GM21528 (cell line): ENCODE measurements at regions not wholly inside any gene's neighbourhood (a gene's known extent, or its start where the extent isn't known, plus 50 kb on each side); places are given as distances from the start of the nearest gene placed in this dataset.

Experiments used
- ATAC-seq: cut with Tn5 transposase; IDR thresholded peaks from one replicate; pipeline ENCODE4 v1.9.1; 2021; ENCODE audit warnings: mild to moderate bottlenecking, moderate library complexity; ENCODE audit not compliant: unreplicated experiment, low FRiP score

DNA sequence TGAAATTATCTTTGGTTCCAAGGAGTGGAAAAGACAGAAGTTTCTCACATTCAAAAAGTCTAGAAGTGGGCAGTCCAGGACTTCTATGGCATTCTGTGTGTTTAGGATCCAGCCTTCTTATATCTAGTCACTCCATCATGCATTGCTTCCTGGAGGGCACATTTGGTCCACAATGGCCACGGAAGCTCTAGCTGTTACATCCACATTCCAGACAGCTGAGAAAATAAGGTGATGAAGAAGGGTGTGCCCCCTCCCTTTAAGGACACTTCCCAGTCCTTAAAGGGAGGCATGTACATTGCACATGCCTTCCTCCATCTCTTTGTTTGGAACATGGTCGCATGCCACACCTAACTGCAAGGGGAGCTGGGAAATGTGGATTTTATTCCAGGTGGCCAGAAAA lies 59.9 kb upstream of the BZW1 start:
- no peak for ATAC-seq

- ATAC-seq, result no peak
Observed at GRCh38 chr2:200752332-200752731, 59.4 kb upstream of the BZW1 start.

GRCh38 chr2:200752835-200753234 lies 58.9 kb upstream of the BZW1 start:
- ATAC-seq, result no peak

GRCh38 chr2:200756618-200757321 lies 54.9 kb upstream of the BZW1 start:
- peak; percentile 50 for ATAC-seq

DNA sequence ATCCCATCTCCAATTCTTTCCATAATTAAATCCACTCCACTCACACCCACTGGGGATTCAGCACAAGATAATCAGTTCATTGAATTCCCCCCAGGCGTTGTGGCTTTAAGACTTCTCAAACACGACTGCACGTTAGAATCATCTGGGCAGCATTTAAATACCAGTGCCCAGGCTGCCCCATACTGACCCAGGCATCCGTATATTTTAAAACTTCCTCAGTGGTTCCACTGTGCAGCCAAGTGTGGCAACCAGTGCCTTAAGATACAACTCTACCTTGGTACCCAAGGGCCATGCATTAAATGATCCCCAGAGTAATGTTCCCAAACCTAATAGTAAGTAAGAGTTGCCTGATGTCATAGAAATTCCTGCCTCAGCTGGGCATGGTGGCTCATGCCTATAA lies 54.3 kb upstream of the BZW1 start:
- ATAC-seq, result no peak

DNA sequence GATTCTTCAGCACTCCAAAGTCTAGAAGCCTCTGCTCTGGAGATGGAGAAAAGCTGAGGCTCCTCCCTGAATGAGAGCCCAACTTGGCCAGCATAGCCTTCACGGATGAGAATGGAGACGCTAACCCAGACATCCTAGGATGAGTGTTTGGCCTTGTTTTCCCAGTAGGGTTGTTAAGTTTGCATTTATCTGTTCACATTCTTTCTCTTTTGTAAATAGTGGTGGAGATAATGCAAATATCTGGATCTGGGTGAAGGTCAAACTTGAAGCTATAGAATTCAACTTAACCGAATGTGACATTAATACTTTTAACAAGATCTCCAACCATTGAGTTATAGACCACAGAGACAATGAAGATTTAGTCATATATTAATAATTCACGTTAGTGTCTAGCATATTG lies 53.4 kb upstream of the BZW1 start:
- ATAC-seq, result no peak

- no peak for ATAC-seq
Observed at GRCh38 chr2:200761266-200761665, 50.4 kb upstream of the BZW1 start.
